Thymus (tissue), 11 donors: ENCODE measurements at regions not wholly inside any gene's neighbourhood (a gene's known extent, or its start where the extent isn't known, plus 50 kb on each side); places are given as distances from the start of the nearest gene placed in this dataset.

Experiments used
- DNase-seq, 9 donors: peaks; one replicate each; pipeline ENCODE4 v3.0.0-alpha.2; 2013; ENCODE audit warnings: low spot score in 9 of 9, low read depth in 6 of 9, missing footprints in 1 of 9
- H3K27ac ChIP-seq, 2 donors: one replicate each; pipeline ENCODE4 v1.5.1; 2013; ENCODE audit warnings: control low read depth in 1 of 2, low read depth in 1 of 2, low read length in 1 of 2, mild to moderate bottlenecking in 1 of 2, moderate library complexity in 1 of 2
- H3K27me3 ChIP-seq, 2 donors: one replicate each; pipeline ENCODE4 v1.5.1; 2013; ENCODE audit warnings: low read length in 1 of 2; ENCODE audit not compliant: control insufficient read depth in 2 of 2, insufficient read depth in 1 of 2
- H3K36me3 ChIP-seq, 2 donors: one replicate each; pipeline ENCODE4 v1.5.1; 2013; ENCODE audit warnings: low read length in 1 of 2, mild to moderate bottlenecking in 1 of 2, moderate library complexity in 1 of 2; ENCODE audit not compliant: control insufficient read depth in 2 of 2, insufficient read depth in 2 of 2
- H3K4me1 ChIP-seq, 2 donors: one replicate each; pipeline ENCODE4 v1.5.1; 2013; ENCODE audit warnings: low read length in 2 of 2; ENCODE audit not compliant: control insufficient read depth in 2 of 2, insufficient read depth in 2 of 2
- H3K4me3 ChIP-seq, 2 donors: one replicate each; pipeline ENCODE4 v1.5.1; 2013; ENCODE audit warnings: low read length in 2 of 2, control low read depth in 1 of 2, mild to moderate bottlenecking in 1 of 2
- H3K9me3 ChIP-seq, 2 donors: one replicate each; pipeline ENCODE4 v1.5.1; 2013; ENCODE audit warnings: low read length in 1 of 2, mild to moderate bottlenecking in 1 of 2; ENCODE audit not compliant: control insufficient read depth in 2 of 2, insufficient read depth in 1 of 2
- WGBS: extraction: QIAGEN DNeasy Blood & Tissue Kit; methylation state at CpG from one replicate; pipeline ENCODE4 v1.1.7; 2013; 5-methylcytosine and 5-hydroxymethylcytosine counted together
- donor health status: healthy.

DNA sequence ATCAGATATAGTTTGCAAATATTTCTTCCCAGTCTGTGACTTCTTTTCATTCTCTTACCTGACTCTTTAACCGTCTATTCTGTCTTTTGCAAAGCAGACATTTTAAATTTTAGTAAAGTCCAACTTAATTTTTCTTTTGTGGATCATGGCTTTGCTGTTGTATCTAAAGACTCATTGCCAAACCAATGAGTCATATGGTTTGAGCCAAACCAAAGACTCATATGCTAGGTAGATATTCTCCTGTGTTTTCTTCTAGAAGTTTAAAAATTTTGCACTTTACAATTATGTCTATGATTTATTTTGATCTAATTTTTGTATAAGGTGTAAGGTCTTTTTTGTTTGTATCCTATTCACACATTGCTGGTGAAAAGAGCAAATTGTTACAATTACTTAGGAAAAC, 446.8 kb downstream of the ANKRD50 start:
- no peak for DNase-seq
- Histone ChIP-seq H3K36me3 (no peaks in the 10 kb centered on the region), H3K27ac (no peak overlapping the region), H3K4me1 (no peaks in the 10 kb centered on the region), H3K27me3 (no peaks in the 10 kb centered on the region), H3K9me3 (no peaks in the 10 kb centered on the region), H3K4me3 (no peak overlapping the region)
- WGBS: 92% methylated on average over 1 of the region's 1 CpG

DNA sequence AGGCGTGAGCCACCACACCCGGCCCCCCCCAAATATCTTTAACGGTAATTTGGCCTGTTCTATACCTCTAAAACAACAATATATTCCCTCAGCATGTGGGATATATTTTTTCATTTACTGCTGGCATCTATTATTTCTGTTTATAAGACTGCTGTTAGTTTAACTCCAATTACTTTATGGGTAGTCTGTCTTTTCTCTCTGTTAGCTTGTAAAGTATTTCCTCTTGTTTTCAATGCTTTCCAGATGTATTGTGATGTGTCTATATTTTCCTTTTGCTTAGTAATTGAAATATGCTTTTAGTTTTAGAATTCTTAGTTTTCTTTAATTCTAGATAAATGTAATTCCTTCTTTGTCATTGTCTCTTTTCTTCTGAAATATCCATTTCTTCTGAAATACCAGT, 445.8 kb downstream of the ANKRD50 start:
- no peaks in the 10 kb centered on the region for H3K27me3 ChIP-seq
- no peaks in the 10 kb centered on the region for H3K36me3 ChIP-seq
- H3K4me3 ChIP-seq: no peak overlapping the region
- no peaks in the 10 kb centered on the region for H3K4me1 ChIP-seq
- 98% methylated on average over 3 of the region's 3 CpGs for WGBS
- H3K27ac ChIP-seq: no peak overlapping the region
- no peak for DNase-seq
- no peaks in the 10 kb centered on the region for H3K9me3 ChIP-seq

- no peak overlapping the region for H3K4me3 ChIP-seq
- H3K27me3 ChIP-seq: no peaks in the 10 kb centered on the region
- no peaks in the 10 kb centered on the region for H3K36me3 ChIP-seq
- no peaks in the 10 kb centered on the region for H3K9me3 ChIP-seq
- no peak for DNase-seq
- H3K27ac ChIP-seq: no peak overlapping the region
- H3K4me1 ChIP-seq: no peaks in the 10 kb centered on the region
Measured at GRCh38 chr4:124276461-124276860, 436.1 kb downstream of the ANKRD50 start.

DNA sequence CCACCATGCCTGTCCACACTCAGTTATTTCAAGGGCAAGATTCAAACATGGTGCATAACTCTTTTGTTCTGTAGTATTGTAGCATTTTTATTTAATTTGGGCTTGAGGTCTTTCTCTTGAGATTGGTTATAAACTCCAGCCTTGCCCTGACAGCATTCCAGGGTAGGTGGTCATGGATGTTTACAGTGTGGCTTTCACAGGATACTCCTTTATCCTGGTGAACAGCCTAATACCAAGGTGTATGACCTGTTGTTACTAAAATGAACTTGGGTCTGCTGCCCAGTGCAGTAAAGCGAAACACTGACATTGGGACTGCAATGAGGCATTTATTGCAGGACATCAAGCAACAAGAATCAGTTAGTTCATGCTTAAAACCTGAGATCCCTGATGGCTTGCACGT, 434.8 kb downstream of the ANKRD50 start:
- Histone ChIP-seq H3K27me3 (no peaks in the 10 kb centered on the region), H3K4me1 (no peaks in the 10 kb centered on the region), H3K27ac (no peak overlapping the region), H3K36me3 (no peaks in the 10 kb centered on the region), H3K4me3 (no peak overlapping the region), H3K9me3 (no peaks in the 10 kb centered on the region)
- 96% methylated on average over 2 of the region's 2 CpGs for WGBS
- DNase-seq: no peak

GRCh38 chr4:124278477-124278876, 434.1 kb downstream of the ANKRD50 start:
- no peaks in the 10 kb centered on the region for H3K4me1 ChIP-seq
- no peaks in the 10 kb centered on the region for H3K36me3 ChIP-seq
- no peaks in the 10 kb centered on the region for H3K27me3 ChIP-seq
- H3K9me3 ChIP-seq: no peaks in the 10 kb centered on the region
- DNase-seq: no peak
- H3K27ac ChIP-seq: no peak overlapping the region
- no peak overlapping the region for H3K4me3 ChIP-seq
- 93% methylated on average over 1 of the region's 1 CpG for WGBS

GRCh38 chr4:124279741-124280140, 432.8 kb downstream of the ANKRD50 start:
- WGBS: 85% methylated on average over 2 of the region's 2 CpGs
- Histone ChIP-seq H3K36me3 (no peaks in the 10 kb centered on the region), H3K4me3 (no peak overlapping the region), H3K27ac (no peak overlapping the region), H3K27me3 (no peaks in the 10 kb centered on the region), H3K9me3 (no peaks in the 10 kb centered on the region), H3K4me1 (no peaks in the 10 kb centered on the region)
- no peak for DNase-seq

- 91% methylated on average over 4 of the region's 4 CpGs for WGBS
- H3K4me3 ChIP-seq: no peak overlapping the region
- H3K27me3 ChIP-seq: no peaks in the 10 kb centered on the region
- no peaks in the 10 kb centered on the region for H3K36me3 ChIP-seq
- no peak for DNase-seq
- no peaks in the 10 kb centered on the region for H3K4me1 ChIP-seq
- H3K9me3 ChIP-seq: no peaks in the 10 kb centered on the region
- H3K27ac ChIP-seq: no peak overlapping the region
Measured at GRCh38 chr4:124282301-124282898, 430.1 kb downstream of the ANKRD50 start.

- H3K27ac ChIP-seq: no peak overlapping the region
- no peak for DNase-seq
- WGBS: 98% methylated on average over 2 of the region's 2 CpGs
Measured at GRCh38 chr4:124288706-124289486, 423.6 kb downstream of the ANKRD50 start.

GRCh38 chr4:124290678-124291077, 421.9 kb downstream of the ANKRD50 start:
- Histone ChIP-seq H3K36me3 (no peaks in the 10 kb centered on the region), H3K9me3 (no peaks in the 10 kb centered on the region), H3K27me3 (no peaks in the 10 kb centered on the region), H3K4me1 (no peaks in the 10 kb centered on the region), H3K4me3 (no peak overlapping the region), H3K27ac (no peak overlapping the region)
- 96% methylated on average over 1 of the region's 1 CpG for WGBS
- DNase-seq: no peak

More at GRCh38 chr4:124288706-124289486, 423.6 kb downstream of the ANKRD50 start:
- no peaks in the 10 kb centered on the region for H3K4me1 ChIP-seq
- H3K36me3 ChIP-seq: no peaks in the 10 kb centered on the region
- no peaks in the 10 kb centered on the region for H3K9me3 ChIP-seq
- H3K27me3 ChIP-seq: no peaks in the 10 kb centered on the region
- H3K4me3 ChIP-seq: no peak overlapping the region
